NB4 (cell line): ENCODE measurements at regions not wholly inside any gene's neighbourhood (a gene's known extent, or its start where the extent isn't known, plus 50 kb on each side); places are given as distances from the start of the nearest gene placed in this dataset.

Experiments
- DNase-seq: peaks from one replicate; pipeline ENCODE4 v3.0.0; 2010; ENCODE audit warnings: low read depth
- H3K4me3 ChIP-seq: one replicate; pipeline ENCODE4 v1.5.1; 2011; ENCODE audit warnings: mild to moderate bottlenecking, low read depth, low read length, moderate library complexity
- CTCF ChIP-seq: IDR thresholded peaks from one replicate; pipeline ENCODE4 v1.5.1; 2012; ENCODE audit warnings: low read depth, low read length
- MAX ChIP-seq: IDR thresholded peaks from 2 replicates; pipeline ENCODE4 v1.6.1; 2011; ENCODE audit warnings: low read depth, low read length
- MYC ChIP-seq: IDR thresholded peaks from 2 replicates; pipeline ENCODE4 v1.6.1; 2011; ENCODE audit warnings: low read depth, low read length
- POLR2A ChIP-seq: IDR thresholded peaks from 2 replicates; pipeline ENCODE4 v1.6.1; 2011; ENCODE audit warnings: mild to moderate bottlenecking; ENCODE audit not compliant: insufficient read length; ENCODE audit errors: extremely low read depth

GRCh38 chr3:189076449-189076848, 95.3 kb upstream of the TPRG1 start:
- no peak for DNase-seq
- TF ChIP-seq MYC (no peak), CTCF (no peak), MAX (no peak), POLR2A (no peak)

GRCh38 chr3:189080745-189081144, 91.0 kb upstream of the TPRG1 start:
- no peak for DNase-seq
- no peak for TF ChIP-seq POLR2A
- TF ChIP-seq MAX = no peak
- no peak for TF ChIP-seq MYC
- TF ChIP-seq CTCF = no peak
- no peak overlapping the region for H3K4me3 ChIP-seq

More at GRCh38 chr3:189076449-189076848, 95.3 kb upstream of the TPRG1 start:
- H3K4me3 ChIP-seq = no peak overlapping the region

- no peak for TF ChIP-seq POLR2A
- no peak for TF ChIP-seq MAX
- no peak for TF ChIP-seq CTCF
- no peak for TF ChIP-seq MYC
- DNase-seq = no peak
These were observed 88.9 kb upstream of the TPRG1 start for GRCh38 chr3:189082666-189083427.

GRCh38 chr3:189084620-189085019, 87.2 kb upstream of the TPRG1 start:
- H3K4me3 ChIP-seq = no peak overlapping the region
- no peak for TF ChIP-seq CTCF
- TF ChIP-seq MYC = no peak
- TF ChIP-seq MAX = no peak
- TF ChIP-seq POLR2A = no peak
- DNase-seq = no peak

More at GRCh38 chr3:189082666-189083427, 88.9 kb upstream of the TPRG1 start:
- no peak overlapping the region for H3K4me3 ChIP-seq

GRCh38 chr3:189092547-189092946, 79.2 kb upstream of the TPRG1 start:
- H3K4me3 ChIP-seq = no peak overlapping the region
- no peak for TF ChIP-seq POLR2A
- TF ChIP-seq MYC = no peak
- TF ChIP-seq MAX = no peak
- no peak for TF ChIP-seq CTCF
- no peak for DNase-seq
